K562 (cell line): ENCODE measurements at regions not wholly inside any gene's neighbourhood (a gene's known extent, or its start where the extent isn't known, plus 50 kb on each side); places are given as distances from the start of the nearest gene placed in this dataset.

Experiments
- ATAC-seq: fragments of 200-7000 bp; cut with Tn5 transposase; 3 replicates; pipeline ENCODE4 v1.9.1; 2020; ENCODE audit warnings: moderate library complexity
- BruUV-seq: library from RNA; stranded (reverse); fragments of 400-500 nt; replicated peaks from 2 replicates; lab custom pipeline; 2021; lab: Mats Ljungman, UMichigan
- CTCF ChIA-PET: fragments of 300-600 bp; formaldehyde crosslinking; extraction: SDS; loops from one replicate; lab custom pipeline; 2021; ENCODE audit warnings: low intra/inter-chr PET ratio; lab: Yijun Ruan, JAX
- POLR2A ChIA-PET: fragments of 300-600, 350-650 bp; sonication (Branson Sonifier 250); formaldehyde crosslinking; extraction: SDS; loops from one replicate; lab custom pipeline; 2021; ENCODE audit warnings: antibody characterized with exemption, inconsistent platforms; lab: Yijun Ruan, JAX
- DNase-seq, 4 experiments: peaks; one replicate each; pipeline versions ENCODE4 v3.0.0 to v3.0.0-alpha.2; 2011 to 2018; ENCODE audit warnings: low spot score in 3 of 4, mixed read lengths in 3 of 4; ENCODE audit errors: extremely low read depth in 1 of 4
- FAIRE-seq: peaks from 2 replicates; lab custom pipeline; 2011; peaks lifted over from hg19 to GRCh38; lab: Jason Lieb, UNC
- H2AFZ ChIP-seq: 2 replicates; pipeline ENCODE4 v1.6.0; 2011; ENCODE audit warnings: low read depth, low read length, control low read depth, inconsistent platforms
- H3K27ac ChIP-seq: fragments of 200-600 bp; 3 replicates; pipeline ENCODE4 v1.8.0; 2011; ENCODE audit warnings: low read depth, mild to moderate bottlenecking, control low read depth, inconsistent platforms, low read length, moderate library complexity, mixed read lengths; ENCODE audit errors: extremely low read depth
- H3K27me3 ChIP-seq, 2 experiments: fragments of 300-600 bp in 1 of 2; 2 replicates in 1 of 2; 3 replicates in 1 of 2; pipeline versions ENCODE4 v1.6.0 to v1.8.0; 2011; ENCODE audit warnings: inconsistent platforms in 2 of 2, low read length in 2 of 2, mild to moderate bottlenecking in 1 of 2, mixed read lengths in 1 of 2, moderate library complexity in 1 of 2; ENCODE audit not compliant: control insufficient read depth in 2 of 2, insufficient read depth in 2 of 2
- H3K36me3 ChIP-seq: fragments of 300-600 bp; 3 replicates; pipeline ENCODE4 v1.8.0; 2011; ENCODE audit warnings: mild to moderate bottlenecking, low read length, inconsistent platforms; ENCODE audit not compliant: control insufficient read depth, insufficient read depth
- H3K4me1 ChIP-seq, 2 experiments: fragments of 200-600 bp in 1 of 2; replicated peaks in 1 of 2; 2 replicates in 1 of 2; 3 replicates in 1 of 2; pipeline versions ENCODE4 v1.5.1 to v1.8.0; 2011; ENCODE audit warnings: inconsistent platforms in 2 of 2, low read length in 2 of 2, mild to moderate bottlenecking in 1 of 2, mixed read lengths in 1 of 2, moderate library complexity in 1 of 2; ENCODE audit not compliant: control insufficient read depth in 2 of 2, insufficient read depth in 2 of 2
- H3K4me2 ChIP-seq: 2 replicates; pipeline ENCODE4 v1.6.1; 2011; ENCODE audit warnings: low read length, control low read depth, inconsistent platforms, mixed read lengths; ENCODE audit not compliant: insufficient read depth
- H3K4me3 ChIP-seq: fragments of 200-600 bp; sonication (generic), shearing (Covaris generic); 2 replicates; pipeline ENCODE4 v1.5.1; 2016; ENCODE audit warnings: control low read depth, inconsistent platforms
- H3K79me2 ChIP-seq: fragments of 200-600 bp; 3 replicates; pipeline ENCODE4 v1.8.0; 2011; ENCODE audit warnings: low read length, inconsistent platforms; ENCODE audit not compliant: control insufficient read depth, insufficient read depth
- H3K9ac ChIP-seq, 2 experiments: 2 replicates each; pipeline versions ENCODE4 v1.6.0 to v1.6.1; 2011; ENCODE audit warnings: low read depth in 2 of 2, low read length in 2 of 2, control low read depth in 1 of 2, inconsistent platforms in 1 of 2, mild to moderate bottlenecking in 1 of 2, mixed read lengths in 1 of 2; ENCODE audit not compliant: insufficient read depth in 1 of 2
- H3K9me1 ChIP-seq: one replicate; pipeline ENCODE4 v1.6.0; 2011; ENCODE audit warnings: inconsistent platforms, mild to moderate bottlenecking, low read length, moderate library complexity; ENCODE audit not compliant: control insufficient read depth, insufficient read depth
- H3K9me3 ChIP-seq: replicated peaks from 2 replicates; pipeline ENCODE4 v1.5.1; 2011; ENCODE audit warnings: low read depth, low read length, inconsistent platforms; ENCODE audit not compliant: control insufficient read depth, insufficient read depth
- H4K20me1 ChIP-seq: replicated peaks from 2 replicates; pipeline ENCODE4 v1.6.1; 2011; ENCODE audit warnings: low read length, inconsistent platforms, mixed read lengths; ENCODE audit not compliant: control insufficient read depth, insufficient read depth
- CBX5 ChIP-seq: IDR thresholded peaks from 2 replicates; pipeline ENCODE4 v1.6.1; 2014; ENCODE audit warnings: low read depth, borderline replicate concordance
- ERF ChIP-seq: fragments of 450-650 bp; formaldehyde crosslinking; IDR thresholded peaks from 2 replicates; pipeline ENCODE4 v1.4.0; 2020; ENCODE audit warnings: mild to moderate bottlenecking, mixed read lengths
- MTF1 ChIP-seq: fragments of 250-450 bp; sonication (Bioruptor Pico); IDR thresholded peaks from 2 replicates; pipeline ENCODE4 v1.9.0; 2021; ENCODE audit warnings: moderate library complexity, mild to moderate bottlenecking, inconsistent platforms, borderline replicate concordance
- WGBS: fragments of 100-300 bp; shearing (Covaris generic); methylation state at CpG from one replicate; pipeline ENCODE4 v1.1.6; 2016; ENCODE audit warnings: low coverage, mixed read lengths; ENCODE audit not compliant: insufficient coverage; ENCODE audit errors: missing lambda C conversion rate; 5-methylcytosine and 5-hydroxymethylcytosine counted together
- in situ Hi-C: fragments of 300-500 bp; cut with MboI; formaldehyde crosslinking; loops from 4 replicates; pipeline ENCODE4 v1.15.0; 2018; ENCODE audit warnings: inconsistent platforms, mixed read lengths
- intact Hi-C: fragments of 100-400 bp; cut with micrococcal nuclease; formaldehyde crosslinking; loops from 2 replicates; pipeline ENCODE4 v1.14.2; 2022

DNA sequence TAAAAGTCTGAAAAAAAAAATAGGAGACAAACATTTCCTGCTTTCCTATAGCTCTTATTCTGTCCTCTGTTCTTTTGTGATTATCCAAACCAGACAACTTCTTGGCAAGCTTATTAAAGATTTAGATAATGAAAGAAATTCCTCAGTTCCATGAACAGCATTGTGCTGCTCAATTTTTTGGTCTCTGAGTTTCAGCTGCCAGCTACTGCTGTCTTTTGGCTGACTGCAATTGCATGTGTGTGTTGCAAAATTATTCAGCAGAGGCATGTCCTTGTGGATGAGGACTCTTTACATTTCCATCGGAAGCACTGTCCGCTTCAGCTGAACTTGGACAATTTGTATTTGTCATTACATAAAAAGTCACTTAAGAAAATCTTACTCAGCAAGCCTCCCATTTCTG lies 397.3 kb upstream of the RASGRP1 start:
- Histone ChIP-seq H3K79me2 (no peaks in the 10 kb centered on the region), H3K4me2 (no peak overlapping the region), H3K27ac (no peak overlapping the region), H3K4me3 (no peak overlapping the region), H4K20me1 (no peaks in the 10 kb centered on the region), H3K36me3 (no peaks in the 10 kb centered on the region), H3K9me1 (no peaks in the 10 kb centered on the region), H3K27me3 (no peaks in the 10 kb centered on the region), H2AFZ (no peak overlapping the region), H3K4me1 (no peaks in the 10 kb centered on the region), H3K9me3 (no peaks in the 10 kb centered on the region), H3K9ac (no peak overlapping the region)
- CTCF ChIA-PET = no interaction called here
- no TSS peak for BruUV-seq
- in situ Hi-C loops = no loop called here
- intact Hi-C loops = no loop called here
- no peak for FAIRE-seq
- no peak for DNase-seq
- POLR2A ChIA-PET = no interaction called here
- no peak for TF ChIP-seq ERF (CRISPR knock-in tag)
- TF ChIP-seq MTF1 (CRISPR knock-in tag) = no peak
- no peak for ATAC-seq
- 0% methylated on average over 2 of the region's 2 CpGs for WGBS

- FAIRE-seq (no peak), DNase-seq (no peak), ATAC-seq (no peak)
- H4K20me1 ChIP-seq = no peaks in the 10 kb centered on the region
- no peak overlapping the region for H3K4me3 ChIP-seq
- no peaks in the 10 kb centered on the region for H3K27me3 ChIP-seq
- H3K9ac ChIP-seq = no peak overlapping the region
- no peak overlapping the region for H3K27ac ChIP-seq
- no TSS peak for BruUV-seq
- no peak overlapping the region for H2AFZ ChIP-seq
- no peaks in the 10 kb centered on the region for H3K36me3 ChIP-seq
- in situ Hi-C loops = no loop called here
- no peaks in the 10 kb centered on the region for H3K9me3 ChIP-seq
- intact Hi-C loops = no loop called here
- ChIA-PET POLR2A (interaction anchor here (0.5 kb wide), 1 partner anchor 30 kb away, joined by 3 read pairs; no protein-coding TSS in a partner anchor), CTCF (no interaction called here)
- H3K4me1 ChIP-seq = no peaks in the 10 kb centered on the region
- H3K4me2 ChIP-seq = no peak overlapping the region
- H3K9me1 ChIP-seq = no peaks in the 10 kb centered on the region
- no peaks in the 10 kb centered on the region for H3K79me2 ChIP-seq
- no peak for TF ChIP-seq CBX5
- WGBS = 1% methylated on average over 4 of the region's 4 CpGs
Observed at GRCh38 chr15:38972831-38973230, 408.2 kb upstream of the RASGRP1 start.
